Upper lobe of left lung (tissue), 6 donors: ENCODE measurements at regions not wholly inside any gene's neighbourhood (a gene's known extent, or its start where the extent isn't known, plus 50 kb on each side); places are given as distances from the start of the nearest gene placed in this dataset.

ENCODE experiments used
- ATAC-seq, 2 donors: fragments of 200-7000 bp; cut with Tn5 transposase; one replicate each; pipeline ENCODE4 v1.9.1; 2022; ENCODE audit warnings: mild to moderate bottlenecking in 2 of 2, moderate library complexity in 2 of 2; ENCODE audit not compliant: low FRiP score in 2 of 2
- DNase-seq, 2 donors: peaks; one replicate each; pipeline ENCODE4 v3.0.0-alpha.2; 2019 to 2020
- H3K27ac ChIP-seq, 4 donors: fragments of 200-600 bp; sonication (generic); one replicate each; pipeline ENCODE4 v1.5.1; 2016 to 2019
- H3K27me3 ChIP-seq, 4 donors: fragments of 200-600 bp; sonication (generic); one replicate each; pipeline ENCODE4 v1.5.1; 2017 to 2019
- H3K36me3 ChIP-seq, 4 donors: fragments of 200-600 bp; sonication (generic); one replicate each; pipeline ENCODE4 v1.5.1; 2016 to 2019
- H3K4me1 ChIP-seq, 4 donors: fragments of 200-600 bp; sonication (generic); one replicate each; pipeline ENCODE4 v1.5.1; 2018 to 2019
- H3K4me3 ChIP-seq, 4 donors: fragments of 200-600 bp; sonication (generic); one replicate each; pipeline ENCODE4 v1.5.1; 2017 to 2019; ENCODE audit warnings: mild to moderate bottlenecking in 2 of 4, moderate library complexity in 1 of 4
- H3K9me3 ChIP-seq, 4 donors: fragments of 200-600 bp; sonication (generic); one replicate each; pipeline ENCODE4 v1.5.1; 2018 to 2019
- EP300 ChIP-seq, 4 donors: sonication (generic); formaldehyde crosslinking; IDR thresholded peaks; one replicate each; pipeline ENCODE4 v1.5.1; 2017; ENCODE audit warnings: antibody characterized with exemption in 4 of 4, control low read depth in 2 of 4
- POLR2A ChIP-seq, 4 donors: fragments of 450-650 bp; IDR thresholded peaks; one replicate each; pipeline ENCODE4 v1.5.1; 2016 to 2017; ENCODE audit warnings: antibody characterized with exemption in 4 of 4, mild to moderate bottlenecking in 2 of 4
- POLR2AphosphoS5 ChIP-seq, 2 donors: sonication (generic); formaldehyde crosslinking; IDR thresholded peaks; one replicate each; pipeline ENCODE4 v1.5.1; 2017; ENCODE audit warnings: antibody characterized with exemption in 2 of 2
- WGBS, 2 donors: methylation state at CpG; one replicate each; pipeline ENCODE4 v1.1.5; 2017 to 2018; 5-methylcytosine and 5-hydroxymethylcytosine counted together
- TF ChIP-seq, protein P1 (sequence below), 6 experiments: fragments of 450-650 bp in 4 of 6; fragments of 200-600 bp in 2 of 6; sonication (generic) in 2 of 6; IDR thresholded peaks; one replicate each; pipeline ENCODE4 v1.5.1; 2016 to 2019; ENCODE audit warnings: antibody characterized with exemption in 6 of 6
- donor health status: DM: no; HTN: no; CAD: no; lungs with moderate emphysema.
- donor health status: DM: no; HTN: yes; CAD: no; lungs with severe emphysema.

GRCh38 chr19:28213470-28214082 is 999.4 kb downstream of the UQCRFS1 start:
- Histone ChIP-seq H3K36me3 (no peaks in the 10 kb centered on the region), H3K27ac (no peak overlapping the region), H3K4me1 (no peaks in the 10 kb centered on the region), H3K9me3 (no peaks in the 10 kb centered on the region), H3K27me3 (no peaks in the 10 kb centered on the region), H3K4me3 (no peak overlapping the region)
- DNase-seq (no peak), ATAC-seq (no peak)
- TF ChIP-seq POLR2A (IDR thresholded peaks at IDR 0.05): no peak
- TF ChIP-seq POLR2AphosphoS5 (IDR thresholded peaks at IDR 0.05): no peak
- TF ChIP-seq, protein P1, sequence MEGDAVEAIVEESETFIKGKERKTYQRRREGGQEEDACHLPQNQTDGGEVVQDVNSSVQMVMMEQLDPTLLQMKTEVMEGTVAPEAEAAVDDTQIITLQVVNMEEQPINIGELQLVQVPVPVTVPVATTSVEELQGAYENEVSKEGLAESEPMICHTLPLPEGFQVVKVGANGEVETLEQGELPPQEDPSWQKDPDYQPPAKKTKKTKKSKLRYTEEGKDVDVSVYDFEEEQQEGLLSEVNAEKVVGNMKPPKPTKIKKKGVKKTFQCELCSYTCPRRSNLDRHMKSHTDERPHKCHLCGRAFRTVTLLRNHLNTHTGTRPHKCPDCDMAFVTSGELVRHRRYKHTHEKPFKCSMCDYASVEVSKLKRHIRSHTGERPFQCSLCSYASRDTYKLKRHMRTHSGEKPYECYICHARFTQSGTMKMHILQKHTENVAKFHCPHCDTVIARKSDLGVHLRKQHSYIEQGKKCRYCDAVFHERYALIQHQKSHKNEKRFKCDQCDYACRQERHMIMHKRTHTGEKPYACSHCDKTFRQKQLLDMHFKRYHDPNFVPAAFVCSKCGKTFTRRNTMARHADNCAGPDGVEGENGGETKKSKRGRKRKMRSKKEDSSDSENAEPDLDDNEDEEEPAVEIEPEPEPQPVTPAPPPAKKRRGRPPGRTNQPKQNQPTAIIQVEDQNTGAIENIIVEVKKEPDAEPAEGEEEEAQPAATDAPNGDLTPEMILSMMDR (IDR thresholded peaks at IDR 0.05): no peak
- TF ChIP-seq EP300 (IDR thresholded peaks at IDR 0.05): no peak
- 62 to 67% methylated on average over 6 of the region's 6 CpGs for WGBS, 2 donors

GRCh38 chr19:28210886-28211285 is 1002.1 kb downstream of the UQCRFS1 start:
- no peak for TF ChIP-seq POLR2AphosphoS5 (IDR thresholded peaks at IDR 0.05)
- Histone ChIP-seq H3K9me3 (no peaks in the 10 kb centered on the region), H3K27ac (no peak overlapping the region), H3K4me1 (no peaks in the 10 kb centered on the region), H3K36me3 (no peaks in the 10 kb centered on the region), H3K27me3 (no peaks in the 10 kb centered on the region), H3K4me3 (no peak overlapping the region)
- DNase-seq (no peak), ATAC-seq (no peak)
- WGBS, 2 donors: 54 to 63% methylated on average over 2 of the region's 2 CpGs

- ATAC-seq (no peak), DNase-seq (no peak)
- no peak overlapping the region for H3K4me3 ChIP-seq
- H3K9me3 ChIP-seq: no peaks in the 10 kb centered on the region
- no peaks in the 10 kb centered on the region for H3K27me3 ChIP-seq
- H3K27ac ChIP-seq: no peak overlapping the region
- no peaks in the 10 kb centered on the region for H3K36me3 ChIP-seq
- WGBS, 2 donors: 74 to 75% methylated on average over 10 of the region's 10 CpGs
- H3K4me1 ChIP-seq: no peaks in the 10 kb centered on the region
- no peak for TF ChIP-seq EP300 (IDR thresholded peaks at IDR 0.05)
- TF ChIP-seq, protein P1 (IDR thresholded peaks at IDR 0.05): no peak
- TF ChIP-seq POLR2A (IDR thresholded peaks at IDR 0.05): no peak
- no peak for TF ChIP-seq POLR2AphosphoS5 (IDR thresholded peaks at IDR 0.05)
These were observed 1004.2 kb downstream of the UQCRFS1 start for GRCh38 chr19:28208745-28209144.

- WGBS, 2 donors: 77 to 94% methylated on average over 7 of the region's 7 CpGs
- TF ChIP-seq, protein P1 (IDR thresholded peaks at IDR 0.05): no peak
- TF ChIP-seq POLR2AphosphoS5 (IDR thresholded peaks at IDR 0.05): no peak
- no peak for TF ChIP-seq POLR2A (IDR thresholded peaks at IDR 0.05)
- TF ChIP-seq EP300 (IDR thresholded peaks at IDR 0.05): no peak
- H3K36me3 ChIP-seq: no peaks in the 10 kb centered on the region
- H3K27ac ChIP-seq: no peak overlapping the region
- DNase-seq (no peak), ATAC-seq (no peak)
- H3K9me3 ChIP-seq: peaks cover 0 to under 1% (median 0%) of the 10 kb centered on the region in 4 donors
- H3K4me3 ChIP-seq: no peak overlapping the region
- H3K4me1 ChIP-seq: no peaks in the 10 kb centered on the region
- H3K27me3 ChIP-seq: no peaks in the 10 kb centered on the region
These were observed 1005.7 kb downstream of the UQCRFS1 start for GRCh38 chr19:28207244-28207643.

GRCh38 chr19:28201462-28201943 is 1011.4 kb downstream of the UQCRFS1 start:
- H3K27me3 ChIP-seq: no peaks in the 10 kb centered on the region
- WGBS, 2 donors: 91 to 95% methylated on average over 5 of the region's 5 CpGs
- ATAC-seq (no peak), DNase-seq (no peak)
- H3K9me3 ChIP-seq: peaks cover 0 to 4% (median 0%) of the 10 kb centered on the region in 4 donors
- H3K36me3 ChIP-seq: no peaks in the 10 kb centered on the region
- H3K4me1 ChIP-seq: no peaks in the 10 kb centered on the region
- H3K4me3 ChIP-seq: no peak overlapping the region
- no peak overlapping the region for H3K27ac ChIP-seq
- TF ChIP-seq POLR2A (IDR thresholded peaks at IDR 0.05): no peak

DNA sequence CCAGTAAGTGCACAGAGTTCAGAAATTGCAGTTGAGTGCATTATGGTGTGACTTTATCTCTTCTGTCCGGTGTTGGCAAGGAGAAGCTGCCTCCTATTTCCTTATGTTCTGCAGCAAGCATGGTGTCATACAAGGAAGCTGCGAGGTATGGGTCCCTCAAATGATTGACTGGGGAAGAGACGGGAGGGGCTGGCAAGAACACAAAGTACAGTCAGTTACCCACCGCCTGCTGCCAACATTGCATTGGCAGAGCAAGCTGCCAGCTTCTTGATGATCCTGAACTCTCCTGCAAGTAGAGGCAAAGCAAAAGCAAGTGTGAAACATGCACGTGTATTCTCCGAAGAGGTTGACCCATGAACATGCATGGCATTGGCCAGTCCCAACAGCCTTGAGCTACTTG is 1013.6 kb downstream of the UQCRFS1 start:
- WGBS, 2 donors: 78 to 95% methylated on average over 5 to 6 of the region's 6 CpGs
- no peak overlapping the region for H3K27ac ChIP-seq
- TF ChIP-seq POLR2AphosphoS5 (IDR thresholded peaks at IDR 0.05): no peak
- no peak for TF ChIP-seq POLR2A (IDR thresholded peaks at IDR 0.05)
- no peak for TF ChIP-seq EP300 (IDR thresholded peaks at IDR 0.05)
- TF ChIP-seq, protein P1 (IDR thresholded peaks at IDR 0.05): no peak
- DNase-seq: no peak
- peaks cover 0 to 4% (median 0%) of the 10 kb centered on the region in 4 donors for H3K9me3 ChIP-seq
- no peaks in the 10 kb centered on the region for H3K36me3 ChIP-seq
- H3K4me3 ChIP-seq: no peak overlapping the region
- H3K4me1 ChIP-seq: no peaks in the 10 kb centered on the region
- H3K27me3 ChIP-seq: no peaks in the 10 kb centered on the region
- no peak for ATAC-seq
